HT-29 (cell line): ENCODE measurements at regions not wholly inside any gene's neighbourhood (a gene's known extent, or its start where the extent isn't known, plus 50 kb on each side); places are given as distances from the start of the nearest gene placed in this dataset.
"Not testable (repeated sequence)": the region's sequence is repeated elsewhere in the genome, so short reads cannot be mapped to it uniquely, and the experiment has no call there.

Experiments used
- DNase-seq: peaks from one replicate; pipeline ENCODE4 v3.0.0-alpha.2; 2015; ENCODE audit warnings: low spot score

- DNase-seq: no peak
Observed at GRCh38 chr19:31039151-31039550, 310.1 kb downstream of the TSHZ3 start.

GRCh38 chr19:31037286-31037980 lies 311.8 kb downstream of the TSHZ3 start:
- no peak for DNase-seq

- not testable (repeated sequence) for DNase-seq
Observed at GRCh38 chr19:31031455-31031854, 317.8 kb downstream of the TSHZ3 start.

- no peak for DNase-seq
Observed at GRCh38 chr19:31023038-31023437, 326.2 kb downstream of the TSHZ3 start.

GRCh38 chr19:31018936-31019335 lies 330.3 kb downstream of the TSHZ3 start:
- DNase-seq: no peak

GRCh38 chr19:31015778-31016177 lies 333.5 kb downstream of the TSHZ3 start:
- DNase-seq: no peak

GRCh38 chr19:31014668-31015067 lies 334.6 kb downstream of the TSHZ3 start:
- DNase-seq: no peak

- DNase-seq: no peak
Observed at GRCh38 chr19:31013384-31014020, 335.7 kb downstream of the TSHZ3 start.

- DNase-seq: no peak
Observed at GRCh38 chr19:31002518-31003244, 346.6 kb downstream of the TSHZ3 start.

- DNase-seq: no peak
Observed at GRCh38 chr19:31001991-31002390, 347.2 kb downstream of the TSHZ3 start.

GRCh38 chr19:31000913-31001312 lies 348.3 kb downstream of the TSHZ3 start:
- DNase-seq: no peak

- DNase-seq: no peak
Observed at GRCh38 chr19:30999726-31000125, 349.5 kb downstream of the TSHZ3 start.

- no peak for DNase-seq
Observed at GRCh38 chr19:30997222-30997621, 352.0 kb downstream of the TSHZ3 start.

GRCh38 chr19:30978639-30979038 lies 370.6 kb downstream of the TSHZ3 start:
- DNase-seq: no peak

GRCh38 chr19:30969591-30969990 lies 379.6 kb downstream of the TSHZ3 start:
- DNase-seq: no peak

- no peak for DNase-seq
Observed at GRCh38 chr19:30968841-30969399, 380.3 kb downstream of the TSHZ3 start.

- peak; percentile 33 for DNase-seq
Observed at GRCh38 chr19:30968210-30968609, 381.0 kb downstream of the TSHZ3 start.

GRCh38 chr19:30966486-30966885 lies 382.8 kb downstream of the TSHZ3 start:
- no peak for DNase-seq

GRCh38 chr19:30959011-30959410 lies 390.2 kb downstream of the TSHZ3 start:
- no peak for DNase-seq

GRCh38 chr19:30955112-30956104 lies 393.8 kb downstream of the TSHZ3 start:
- no peak for DNase-seq

GRCh38 chr19:30944276-30944932 lies 404.8 kb downstream of the TSHZ3 start:
- DNase-seq: not testable (repeated sequence)
